Dedifferentiated amniotic fluid mesenchymal stem cell (primary cell): ENCODE measurements at regions not wholly inside any gene's neighbourhood (a gene's known extent, or its start where the extent isn't known, plus 50 kb on each side); places are given as distances from the start of the nearest gene placed in this dataset.

Experiments used
- DNase-seq: peaks from one replicate; pipeline ENCODE4 v3.0.0-alpha.2; 2016; ENCODE audit errors: extremely low spot score

- no peak for DNase-seq
Measured at GRCh38 chr18:59758837-59759236, 61.6 kb upstream of the CCBE1 start.

GRCh38 chr18:59758106-59758505 lies 60.9 kb upstream of the CCBE1 start:
- no peak for DNase-seq

- DNase-seq: no peak
Measured at GRCh38 chr18:59752666-59753065, 55.4 kb upstream of the CCBE1 start.

GRCh38 chr18:59751186-59751585 lies 54.0 kb upstream of the CCBE1 start:
- DNase-seq: no peak

- DNase-seq: peak; percentile 84
Measured at GRCh38 chr18:59748628-59749360, 51.6 kb upstream of the CCBE1 start.
